HG03378 (cell line): ENCODE measurements at regions not wholly inside any gene's neighbourhood (a gene's known extent, or its start where the extent isn't known, plus 50 kb on each side); places are given as distances from the start of the nearest gene placed in this dataset.
"Not testable (repeated sequence)": the region's sequence is repeated elsewhere in the genome, so short reads cannot be mapped to it uniquely, and the experiment has no call there.

Experiments
- ATAC-seq: cut with Tn5 transposase; IDR thresholded peaks from one replicate; pipeline ENCODE4 v1.9.1; 2021; ENCODE audit warnings: mild to moderate bottlenecking, moderate library complexity; ENCODE audit not compliant: unreplicated experiment

DNA sequence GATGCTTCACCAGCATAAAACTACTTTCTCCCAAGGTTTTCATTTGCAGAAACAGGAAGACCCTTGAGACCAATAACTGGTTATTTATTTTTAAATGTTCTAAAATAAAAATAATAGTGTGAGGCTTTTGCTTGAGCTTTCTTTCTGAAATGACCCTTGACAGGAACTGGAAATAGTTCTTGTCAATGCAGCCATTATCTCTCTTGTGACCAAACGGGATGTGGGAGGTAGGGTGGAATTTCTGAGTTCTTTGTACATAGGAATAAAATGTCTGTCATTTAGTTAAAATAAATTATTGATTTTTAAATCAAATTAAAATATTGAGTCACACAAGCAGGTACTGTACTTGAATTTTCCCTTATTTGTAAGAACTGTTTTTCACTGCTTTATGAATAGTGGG lies 110.2 kb upstream of the CCN2 start:
- no peak for ATAC-seq

DNA sequence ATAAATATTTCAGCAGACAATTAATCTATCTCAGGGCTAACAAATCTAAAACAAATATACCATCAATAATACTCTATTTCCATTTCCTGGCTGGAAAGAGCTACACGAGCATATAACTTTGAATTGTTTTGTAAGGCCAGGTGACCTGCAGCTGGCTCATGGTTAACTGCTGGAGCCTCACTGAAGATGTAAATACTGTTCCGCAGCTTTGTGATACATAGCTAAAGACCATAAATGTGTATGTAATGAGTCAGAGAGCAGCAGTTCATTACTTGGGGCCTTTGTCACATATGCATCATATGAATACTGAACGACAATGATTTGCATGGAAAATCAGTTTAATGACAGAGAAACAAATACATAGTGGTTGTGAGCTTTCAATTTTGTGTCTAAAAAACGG lies 109.4 kb upstream of the CCN2 start:
- ATAC-seq: no peak

DNA sequence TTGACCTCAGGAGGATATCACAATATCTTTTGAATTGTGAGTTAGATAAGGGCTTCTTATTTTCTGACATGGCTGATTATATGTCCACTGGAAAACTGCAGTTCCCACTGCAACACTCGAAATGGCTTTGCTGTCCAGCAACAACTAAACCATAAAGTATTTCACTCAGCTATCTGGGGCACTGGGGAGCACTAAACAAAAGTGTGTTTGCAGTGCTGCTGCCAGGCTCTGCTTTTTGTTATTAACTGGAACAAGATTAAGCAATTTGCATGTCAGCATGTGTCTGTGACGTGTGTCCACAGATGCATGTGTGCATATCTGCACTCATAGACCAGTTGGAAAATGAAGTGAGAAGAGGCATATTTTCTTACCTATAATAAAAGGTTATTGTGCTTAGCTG lies 107.8 kb upstream of the CCN2 start:
- no peak for ATAC-seq

DNA sequence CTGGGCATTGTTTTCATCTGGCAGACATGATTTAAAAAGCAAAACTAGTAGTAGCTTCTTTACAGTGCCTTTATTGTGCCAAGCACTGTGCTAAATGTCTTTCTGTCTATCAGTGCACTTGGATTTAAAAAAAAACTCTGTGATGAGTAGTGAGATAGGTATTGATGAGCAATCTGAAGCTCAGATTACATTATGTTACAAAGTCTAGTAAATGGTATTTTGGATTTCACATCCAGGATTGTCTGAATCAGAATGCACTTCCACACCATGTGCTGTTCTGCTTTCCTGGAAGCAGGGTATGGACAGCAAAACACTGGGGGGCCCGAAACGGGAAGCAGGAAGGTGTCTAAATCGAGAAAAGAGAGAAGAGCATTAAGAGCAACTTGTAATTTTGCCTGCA lies 103.4 kb upstream of the CCN2 start:
- ATAC-seq: no peak

DNA sequence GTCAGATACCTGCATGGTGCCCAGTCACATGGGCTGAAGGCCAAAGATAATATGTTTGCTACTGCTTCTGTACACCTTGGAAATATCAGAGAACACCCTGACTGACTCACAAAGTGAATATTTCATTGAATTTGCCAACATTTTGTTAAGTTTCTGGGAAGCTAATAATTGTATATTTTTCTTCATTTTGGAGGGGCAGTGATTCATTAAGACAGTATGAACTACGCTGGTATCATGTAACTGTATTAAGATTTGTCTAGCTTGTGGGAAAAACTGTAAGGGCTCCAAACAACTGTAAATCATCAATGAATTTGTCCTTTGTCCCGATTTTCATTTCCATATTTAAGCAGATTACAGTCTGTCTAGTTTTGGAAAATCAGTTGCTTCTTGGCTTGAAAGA lies 102.3 kb upstream of the CCN2 start:
- ATAC-seq: no peak

DNA sequence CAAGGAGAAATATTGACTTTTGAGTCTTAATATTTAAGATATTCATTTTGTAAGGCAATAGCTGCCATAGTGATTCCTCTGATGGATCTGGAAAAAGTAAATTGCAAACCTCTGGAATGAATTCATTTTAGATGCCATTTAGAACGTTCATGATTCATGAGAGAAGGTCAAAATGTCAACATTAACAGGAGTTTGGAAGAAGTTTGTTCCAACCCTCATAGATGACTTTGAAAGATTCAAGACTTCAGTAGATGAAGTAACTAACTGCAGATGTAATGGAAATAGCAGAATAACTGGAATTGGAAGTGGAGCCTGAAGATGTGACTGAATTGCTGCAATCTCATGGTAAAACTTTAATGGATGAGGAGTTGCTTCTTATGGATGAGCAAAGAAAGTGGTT lies 100.9 kb upstream of the CCN2 start:
- no peak for ATAC-seq

DNA sequence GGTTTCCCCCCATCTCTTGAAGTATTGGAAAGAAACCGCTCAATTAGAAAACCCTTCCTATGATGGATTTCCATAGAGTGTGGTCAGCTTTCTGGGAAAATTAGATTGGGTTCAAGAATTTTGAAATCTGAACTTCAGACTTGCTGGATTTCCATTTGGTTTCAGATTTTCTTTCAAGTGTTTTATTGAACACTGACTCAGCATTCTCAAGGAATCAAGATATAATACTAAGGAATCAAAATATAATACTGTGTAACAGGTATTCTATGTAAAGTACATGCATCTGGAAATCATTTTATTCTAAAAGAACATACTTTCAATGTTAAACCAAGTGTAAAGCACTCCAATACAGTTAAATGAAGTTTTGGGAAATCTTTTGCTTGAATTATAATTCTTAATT lies 94.7 kb upstream of the CCN2 start:
- no peak for ATAC-seq

DNA sequence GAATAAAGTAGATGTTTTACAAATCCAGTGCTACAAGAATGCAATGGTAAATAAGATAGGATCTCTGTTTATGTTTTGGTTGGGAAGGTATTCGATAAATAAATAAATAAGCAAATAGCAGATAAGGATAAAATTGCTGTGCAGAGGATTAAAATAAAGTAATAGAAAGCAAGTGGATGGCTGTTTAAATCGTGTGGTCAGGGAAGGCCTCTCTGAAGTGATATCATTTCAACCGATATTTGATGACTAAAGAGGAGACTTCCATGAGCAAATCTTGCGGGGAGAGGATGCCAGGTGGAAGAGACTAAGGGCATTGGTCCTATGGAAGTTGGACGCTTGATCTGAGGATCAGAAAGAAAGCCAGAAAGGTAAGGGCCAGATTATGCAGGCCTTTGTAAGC lies 92.0 kb upstream of the CCN2 start:
- ATAC-seq: no peak

DNA sequence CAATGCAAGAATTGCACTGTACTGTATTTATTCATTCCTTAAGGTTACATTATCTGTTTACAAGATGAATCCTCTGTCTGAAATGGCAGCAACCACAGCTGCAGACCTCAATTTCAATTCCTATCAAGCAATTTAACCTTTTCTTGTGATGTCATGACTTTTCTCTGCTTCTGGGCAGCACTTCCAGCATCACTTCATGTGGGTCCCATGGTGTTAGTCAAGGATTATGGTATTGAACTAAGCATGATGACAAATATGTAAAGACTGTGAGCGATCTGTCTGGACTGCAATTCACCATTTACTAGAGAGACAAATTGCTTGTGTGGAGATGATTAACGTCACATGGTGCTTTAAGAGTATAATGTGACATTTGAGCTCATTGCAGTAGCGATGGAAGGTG lies 90.5 kb upstream of the CCN2 start:
- ATAC-seq: no peak

DNA sequence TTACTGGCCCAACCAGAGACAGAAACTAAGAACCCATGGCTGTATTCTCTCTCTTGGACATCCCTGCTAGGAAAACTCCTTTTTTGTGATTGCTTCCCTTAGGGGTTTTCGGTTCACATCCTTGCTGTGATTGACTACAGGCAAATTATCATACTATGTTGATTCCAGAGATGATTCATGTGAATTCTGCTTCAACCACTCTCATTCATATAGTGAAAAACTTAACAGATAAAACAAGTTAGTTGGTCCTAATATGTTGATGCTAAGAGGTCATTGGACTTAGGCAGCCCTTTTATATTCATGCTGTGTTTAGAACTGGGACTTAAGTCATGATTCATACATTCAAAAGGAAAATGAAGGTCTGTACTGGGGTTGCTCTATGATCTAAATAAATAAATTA lies 76.9 kb upstream of the CCN2 start:
- ATAC-seq: no peak

DNA sequence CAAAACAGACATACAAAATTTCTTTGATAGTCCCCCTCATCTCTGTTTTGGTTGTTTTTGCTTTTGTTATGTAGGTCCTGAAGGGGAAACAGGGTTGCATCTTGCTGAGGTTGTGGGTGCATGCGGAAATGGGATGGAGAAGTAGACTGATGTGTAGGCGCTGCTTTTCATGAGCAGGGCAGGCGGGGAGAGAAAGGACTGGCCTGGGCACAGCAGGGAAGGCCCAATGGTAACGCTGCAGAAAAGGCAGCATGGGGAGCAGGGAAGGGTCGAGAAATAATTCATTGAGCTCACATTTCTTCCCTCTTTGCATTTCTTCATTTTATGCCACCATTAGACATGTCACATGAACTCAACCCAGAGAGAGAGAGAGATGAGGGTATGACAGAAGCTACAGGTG lies 74.3 kb upstream of the CCN2 start:
- no peak for ATAC-seq

DNA sequence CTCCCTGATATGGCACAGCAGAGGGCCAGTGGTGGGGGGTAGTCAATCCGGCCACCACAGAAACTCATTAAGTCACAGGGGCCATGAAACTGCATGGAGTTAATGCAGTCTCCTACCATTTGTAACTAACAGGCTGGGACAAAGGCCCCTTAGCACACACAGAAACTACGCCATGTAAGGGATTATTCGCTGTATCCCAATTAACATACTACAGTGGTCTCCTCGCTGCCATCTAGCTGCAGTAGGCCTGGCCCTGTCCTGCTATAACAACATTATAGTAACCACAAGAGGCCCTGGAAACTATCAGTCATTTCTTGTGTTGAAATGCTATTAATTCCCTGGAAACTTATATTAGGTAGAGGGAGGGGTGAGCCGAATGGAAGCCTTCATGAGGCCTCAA lies 72.3 kb upstream of the CCN2 start:
- no peak for ATAC-seq

DNA sequence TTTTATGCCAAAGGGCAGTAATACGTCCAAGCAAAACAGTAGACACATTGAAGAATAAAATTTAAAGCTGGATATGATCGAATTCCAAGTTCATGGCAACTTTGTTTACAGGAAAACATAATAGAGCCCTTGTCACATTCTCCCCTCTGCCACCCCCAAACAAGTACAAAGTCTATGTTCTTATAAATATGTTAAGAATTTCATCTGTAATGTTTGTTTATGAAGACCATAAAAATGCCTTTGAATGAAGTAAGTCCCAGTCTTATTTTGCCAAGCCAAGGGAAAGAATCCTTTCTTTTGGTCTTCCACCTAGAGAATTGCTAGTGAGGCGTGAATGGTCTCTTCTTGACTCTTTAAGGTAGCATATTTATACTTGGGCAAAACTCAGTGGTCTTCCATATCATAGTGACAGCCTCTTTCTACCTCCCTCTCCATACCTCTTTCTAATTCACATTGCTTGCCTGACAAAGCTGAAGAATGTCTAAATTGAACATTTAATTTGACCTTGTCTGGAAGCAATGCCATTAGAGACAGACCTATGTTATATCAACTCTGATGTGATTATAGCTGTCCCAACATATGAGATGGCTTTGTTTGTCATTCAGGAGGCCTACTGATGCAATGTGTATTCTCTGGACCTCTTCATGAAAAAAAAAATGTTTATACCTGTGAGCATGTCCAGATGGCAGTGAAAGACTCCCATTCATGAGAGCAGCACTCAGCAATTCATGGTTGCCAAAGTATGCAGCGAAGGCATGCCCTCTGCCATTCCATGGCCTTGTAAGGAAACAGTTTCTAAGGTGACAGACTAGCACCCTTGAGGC lies 70.6 kb upstream of the CCN2 start:
- no peak for ATAC-seq

DNA sequence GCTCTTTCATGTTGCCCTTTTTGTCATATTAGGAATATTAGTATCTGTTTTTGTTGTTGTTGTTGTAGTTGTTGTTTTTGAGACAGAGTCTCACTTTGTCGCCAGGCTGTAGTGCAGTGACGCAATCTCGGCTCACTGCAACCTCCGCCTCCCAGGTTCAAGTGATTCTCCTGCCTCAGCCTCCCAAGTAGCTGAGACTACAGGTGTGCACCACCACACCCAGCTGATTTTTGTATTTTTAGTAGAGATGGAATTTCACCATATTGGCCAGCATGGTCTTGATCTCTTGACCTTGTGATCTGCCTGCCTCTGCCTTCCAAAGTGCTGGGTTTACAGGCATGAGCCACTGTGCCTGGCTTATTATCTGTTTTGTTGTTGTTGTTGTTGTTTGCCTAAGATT lies 69.7 kb upstream of the CCN2 start:
- not testable (repeated sequence) for ATAC-seq

DNA sequence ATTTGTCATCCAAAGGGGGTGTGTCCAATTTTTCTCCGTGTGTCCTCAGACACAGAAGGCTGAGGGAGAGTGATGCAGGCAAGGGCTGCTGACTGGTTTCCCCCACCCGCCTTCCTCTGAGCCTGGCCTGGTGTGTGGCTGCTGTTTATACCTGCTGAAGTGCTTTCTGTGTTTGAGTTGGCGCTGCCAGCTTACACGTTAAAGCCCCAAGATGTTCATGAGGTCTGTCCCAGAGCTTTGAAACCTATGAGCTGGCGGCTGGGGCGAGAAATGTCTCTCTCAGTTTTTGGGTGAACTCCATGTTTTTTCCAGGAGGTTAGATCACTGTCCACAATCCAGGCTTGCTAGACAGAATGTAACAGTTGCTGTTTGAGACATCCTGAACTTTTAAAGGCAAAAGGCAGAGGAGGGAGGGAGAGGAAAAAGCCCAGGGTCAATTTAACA lies 69.0 kb upstream of the CCN2 start:
- ATAC-seq: no peak

DNA sequence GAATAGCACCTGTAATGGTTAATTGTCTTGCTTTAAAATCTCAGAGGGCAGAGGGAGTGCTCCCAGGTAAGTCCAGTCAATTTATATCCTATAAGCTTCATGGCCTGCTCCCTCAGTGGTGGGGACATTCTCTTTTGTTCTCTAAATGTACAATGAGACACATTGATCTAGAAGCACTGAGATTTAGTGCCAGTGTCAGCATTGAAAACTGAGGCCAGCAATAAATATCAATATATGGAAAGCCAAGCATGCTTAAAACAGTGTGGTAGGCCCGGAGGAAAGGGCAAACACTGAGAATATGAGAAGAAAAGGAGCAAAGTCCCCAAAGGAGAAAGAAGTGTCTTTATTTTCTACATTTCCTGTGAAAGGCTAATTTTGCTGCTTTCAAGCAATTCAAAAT lies 68.4 kb upstream of the CCN2 start:
- ATAC-seq: no peak

DNA sequence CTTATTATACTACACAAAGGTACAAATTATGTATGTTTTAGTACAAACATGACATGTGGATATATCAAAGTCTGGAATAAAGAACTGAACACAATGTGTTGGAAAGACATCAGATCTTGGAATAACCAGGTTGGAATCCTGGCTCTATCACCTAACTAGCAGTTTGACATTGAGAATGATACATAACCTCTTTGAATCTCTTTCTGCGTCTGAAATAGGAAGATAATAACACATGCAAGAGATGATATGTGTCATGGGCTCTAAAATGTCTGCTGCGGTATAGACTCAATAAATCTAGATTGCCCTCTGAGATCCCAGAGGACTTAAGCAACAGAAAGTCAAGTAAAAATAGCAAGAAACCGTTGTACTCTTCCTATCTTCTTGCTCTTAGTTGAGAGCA lies 66.8 kb upstream of the CCN2 start:
- ATAC-seq: no peak

DNA sequence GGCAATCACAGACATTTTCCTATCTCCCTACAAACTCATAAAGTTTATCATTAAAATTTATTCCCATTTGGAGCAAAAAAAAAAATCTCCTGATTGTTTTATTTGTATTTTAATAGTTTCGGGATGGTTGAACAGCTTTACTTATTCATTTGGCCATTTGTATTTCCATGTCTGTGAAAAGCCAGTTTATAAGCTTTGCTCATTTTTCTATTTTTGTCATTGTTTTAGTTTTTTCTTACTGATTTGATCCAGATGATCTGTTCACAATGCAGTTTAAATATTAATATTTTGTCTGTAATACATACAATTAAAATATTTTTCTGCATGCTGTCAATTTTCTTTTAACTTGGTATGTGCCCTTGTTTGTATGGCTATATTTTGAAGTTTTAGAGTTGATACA lies 65.2 kb upstream of the CCN2 start:
- ATAC-seq: no peak

DNA sequence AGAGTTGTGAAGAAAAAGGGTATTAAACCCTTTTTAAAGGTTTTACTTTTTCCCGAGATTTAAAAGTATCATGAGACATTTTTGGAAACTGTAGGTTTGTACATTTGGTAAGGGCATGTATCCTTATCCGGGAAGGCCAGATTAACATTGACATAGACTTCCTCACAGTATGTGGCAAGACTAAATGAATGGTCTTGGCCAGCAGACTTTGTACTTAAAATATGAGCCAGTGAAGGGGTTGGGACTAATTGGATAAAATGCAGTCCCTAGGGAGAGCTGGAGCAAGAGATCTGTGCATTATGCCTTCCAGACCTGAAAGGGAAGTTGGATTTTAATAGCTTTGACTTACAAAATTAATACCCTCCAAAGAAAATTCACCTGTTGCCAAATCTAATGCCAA lies 60.4 kb upstream of the CCN2 start:
- ATAC-seq: no peak

DNA sequence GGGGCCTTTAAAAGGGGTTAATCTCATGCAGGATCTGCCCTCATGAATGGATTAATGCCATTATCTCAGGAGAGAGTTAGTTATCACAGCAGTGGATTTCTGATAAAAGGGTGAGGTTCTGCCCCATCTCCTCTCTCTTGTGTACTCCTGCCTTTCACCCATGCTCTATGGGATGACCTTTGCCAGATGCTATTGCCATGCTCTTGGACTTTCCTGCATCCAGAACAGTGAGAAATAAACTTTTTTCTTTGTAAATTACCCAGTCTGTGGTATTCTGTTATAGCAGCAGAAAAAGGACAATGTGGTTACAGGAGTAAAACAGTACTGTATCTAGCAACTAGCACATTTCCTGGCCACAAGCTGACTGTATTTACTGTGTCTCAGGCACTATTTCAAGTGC lies 58.0 kb upstream of the CCN2 start:
- no peak for ATAC-seq

DNA sequence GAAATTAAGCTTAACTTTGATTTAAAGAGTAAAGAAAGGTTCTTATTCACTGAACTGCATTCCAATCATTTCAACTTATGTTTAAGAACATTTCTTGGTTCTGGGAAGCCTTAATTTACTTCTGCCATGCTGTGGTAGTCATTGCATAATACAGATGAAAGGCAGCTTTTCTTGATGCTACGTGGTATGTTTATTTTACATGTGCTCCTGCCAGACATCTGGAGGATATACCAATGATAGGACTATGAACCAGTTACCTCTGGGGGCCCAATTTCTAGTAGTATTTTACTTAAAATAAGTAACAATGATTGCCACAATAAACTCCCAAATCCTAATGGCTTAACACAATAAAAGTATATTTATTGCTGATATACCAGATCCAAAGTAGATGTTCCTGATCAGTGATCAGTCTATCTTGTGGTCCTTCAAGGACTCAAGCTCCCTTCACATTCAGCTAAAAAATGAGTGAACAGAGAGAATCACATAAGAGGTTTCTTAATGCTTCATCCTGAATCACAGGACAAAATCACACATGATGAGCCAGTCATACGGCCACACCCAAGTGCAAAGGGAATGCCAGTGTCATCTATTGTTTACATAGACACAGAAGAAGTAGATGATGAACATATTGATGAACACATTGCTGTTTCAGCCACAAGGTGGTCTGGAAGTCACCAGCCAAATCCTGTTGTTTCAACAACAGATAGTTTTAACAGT lies 56.5 kb upstream of the CCN2 start:
- no peak for ATAC-seq

DNA sequence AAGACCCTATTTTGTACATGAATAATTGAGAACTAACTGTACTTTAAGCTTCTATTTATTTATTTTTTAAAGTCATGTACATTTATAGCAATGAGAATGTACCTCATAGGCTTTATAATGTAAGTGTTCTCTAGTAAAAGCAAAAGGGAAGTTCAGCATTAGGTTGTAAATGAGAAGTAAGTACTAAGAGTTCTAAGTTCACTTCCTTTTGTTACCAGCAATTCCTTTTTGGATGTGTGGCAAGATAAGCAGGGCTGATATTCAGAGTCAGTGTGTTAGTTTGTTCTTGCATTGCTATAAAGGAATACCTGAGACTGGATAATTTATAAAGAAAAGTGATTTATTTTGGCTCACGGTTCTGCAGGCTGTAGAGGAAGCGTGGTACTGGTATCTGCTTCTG lies 54.0 kb upstream of the CCN2 start:
- ATAC-seq: no peak

DNA sequence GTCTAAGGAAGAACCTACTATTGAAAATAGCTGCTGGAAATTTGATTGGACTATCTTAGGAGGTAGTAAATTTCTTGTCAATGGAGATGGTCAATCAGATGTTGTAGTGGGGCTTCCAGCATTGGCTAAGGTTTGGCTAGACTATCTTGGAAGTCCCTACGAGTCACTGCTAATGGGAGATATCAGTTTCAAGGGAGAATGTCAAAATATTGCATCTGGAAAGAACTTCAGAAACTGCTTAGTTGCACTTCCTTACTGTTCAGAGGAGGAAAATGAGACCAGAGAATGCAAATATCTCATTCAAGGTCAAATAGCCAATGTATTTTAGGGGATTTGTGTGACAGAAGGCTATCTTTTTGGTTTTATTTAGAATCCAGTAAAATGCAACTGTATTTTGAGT lies 53.5 kb upstream of the CCN2 start:
- ATAC-seq: no peak
